Vagina (tissue), 2 donors: ENCODE measurements at regions not wholly inside any gene's neighbourhood (a gene's known extent, or its start where the extent isn't known, plus 50 kb on each side); places are given as distances from the start of the nearest gene placed in this dataset.

ENCODE experiments used
- DNase-seq, 2 donors: peaks; one replicate each; pipeline ENCODE4 v3.0.0-alpha.2; 2017; ENCODE audit errors: extremely low spot score in 2 of 2
- H3K27ac ChIP-seq: fragments of 200-600 bp; sonication (generic); one replicate; pipeline ENCODE4 v1.5.1; 2019
- H3K27me3 ChIP-seq: fragments of 200-600 bp; sonication (generic); one replicate; pipeline ENCODE4 v1.5.1; 2019
- H3K36me3 ChIP-seq, 2 donors: fragments of 200-600 bp; sonication (generic); one replicate each; pipeline ENCODE4 v1.5.1; 2017 to 2019
- H3K4me1 ChIP-seq: fragments of 200-600 bp; sonication (generic); one replicate; pipeline ENCODE4 v1.5.1; 2019
- H3K4me3 ChIP-seq, 2 donors: fragments of 200-600 bp; sonication (generic); 1 replicate in 1 of 2; 2 replicates in 1 of 2; pipeline ENCODE4 v1.5.1; 2016 to 2019
- H3K9me3 ChIP-seq: fragments of 200-600 bp; sonication (generic); one replicate; pipeline ENCODE4 v1.5.1; 2019
- CTCF ChIP-seq, 3 experiments: fragments of 450-650 bp in 2 of 3; fragments of 200-600 bp in 1 of 3; sonication (generic) in 1 of 3; IDR thresholded peaks; one replicate each; pipeline ENCODE4 v1.5.1; 2017 to 2019; ENCODE audit warnings: antibody characterized with exemption in 3 of 3, mild to moderate bottlenecking in 2 of 3, moderate library complexity in 2 of 3
- POLR2A ChIP-seq, 2 donors: fragments of 450-650 bp; IDR thresholded peaks; one replicate each; pipeline ENCODE4 v1.6.1; 2017; ENCODE audit warnings: antibody characterized with exemption in 2 of 2, mild to moderate bottlenecking in 2 of 2, moderate library complexity in 2 of 2
- POLR2AphosphoS5 ChIP-seq, 2 donors: sonication (generic); formaldehyde crosslinking; IDR thresholded peaks; one replicate each; pipeline ENCODE4 v1.9.0; 2017; ENCODE audit warnings: antibody characterized with exemption in 2 of 2, mild to moderate bottlenecking in 2 of 2, low read depth in 1 of 2; ENCODE audit not compliant: insufficient read depth in 1 of 2
- intact Hi-C: fragments of 100-400 bp; cut with DNase I; formaldehyde crosslinking; loops from one replicate; pipeline ENCODE4 v1.15.1; 2023

DNA sequence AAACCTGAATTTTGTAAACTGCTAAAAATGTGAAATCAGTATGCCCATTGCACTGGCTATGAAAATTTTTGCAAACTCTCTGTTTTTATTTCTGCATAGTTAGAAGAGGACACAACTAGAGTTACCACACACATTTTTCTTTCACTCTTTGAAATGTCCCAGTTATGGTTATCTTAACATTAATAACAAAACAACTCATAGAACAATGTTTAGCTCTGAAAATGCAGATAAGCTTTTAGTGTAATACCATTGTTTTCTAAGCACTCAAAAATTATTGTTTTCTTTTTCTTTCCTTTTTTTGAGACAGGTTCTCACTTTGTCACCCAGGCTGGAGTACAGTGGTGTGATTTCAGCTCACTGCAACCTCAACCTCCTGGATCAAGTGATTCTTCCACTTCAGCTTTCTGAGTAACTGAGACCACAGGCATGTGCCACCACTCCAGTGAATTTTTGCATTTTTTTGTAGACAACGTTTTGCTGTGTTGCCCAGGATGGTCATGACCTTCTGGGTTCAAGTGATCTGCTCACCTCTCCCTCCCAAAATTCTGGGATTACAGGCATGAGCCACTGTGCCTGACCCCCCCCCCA is 1204.5 kb upstream of the ZEB2 start:
- no peaks in the 10 kb centered on the region for H3K36me3 ChIP-seq
- intact Hi-C loops = no loop called here
- no peaks in the 10 kb centered on the region for H3K9me3 ChIP-seq
- TF ChIP-seq POLR2A (IDR thresholded peaks at IDR 0.05) (no peak), POLR2AphosphoS5 (IDR thresholded peaks at IDR 0.05; ENCODE audit: insufficient read depth in 1 of 2, low read depth in 1 of 2) (no peak), CTCF (IDR thresholded peaks at IDR 0.05) (no peak)
- DNase-seq = no peak
- H3K27ac ChIP-seq = no peak overlapping the region
- no peaks in the 10 kb centered on the region for H3K4me1 ChIP-seq
- H3K4me3 ChIP-seq = no peak overlapping the region
- H3K27me3 ChIP-seq = no peaks in the 10 kb centered on the region

- Histone ChIP-seq H3K36me3 (no peaks in the 10 kb centered on the region), H3K27ac (no peak overlapping the region), H3K4me1 (no peaks in the 10 kb centered on the region), H3K9me3 (no peaks in the 10 kb centered on the region), H3K4me3 (no peak overlapping the region), H3K27me3 (no peaks in the 10 kb centered on the region)
- intact Hi-C loops = no loop called here
- DNase-seq = no peak
- TF ChIP-seq CTCF (IDR thresholded peaks at IDR 0.05) (no peak), POLR2AphosphoS5 (IDR thresholded peaks at IDR 0.05; ENCODE audit: insufficient read depth in 1 of 2, low read depth in 1 of 2) (no peak), POLR2A (IDR thresholded peaks at IDR 0.05) (no peak)
Observed at GRCh38 chr2:145723872-145724271, 1204.0 kb upstream of the ZEB2 start.

DNA sequence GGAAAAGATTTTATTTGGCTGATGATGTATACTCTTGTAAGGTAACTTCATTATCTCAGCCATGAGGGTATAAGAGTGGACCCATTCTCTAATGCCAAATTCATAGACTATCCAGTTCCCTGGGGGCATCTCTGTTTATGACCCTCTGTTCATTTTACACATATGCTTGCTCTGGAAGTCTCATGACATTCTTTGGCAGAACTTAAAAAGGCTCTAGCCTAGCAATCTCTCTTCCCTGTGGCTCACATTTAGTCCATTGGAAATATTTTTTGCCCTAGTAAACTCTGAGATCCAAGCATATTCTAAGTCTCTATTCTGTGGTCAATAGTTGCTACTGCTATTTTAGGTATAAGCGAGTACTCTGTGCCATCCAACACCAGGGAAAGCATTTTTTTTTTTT is 1201.8 kb upstream of the ZEB2 start:
- no peaks in the 10 kb centered on the region for H3K9me3 ChIP-seq
- no peaks in the 10 kb centered on the region for H3K36me3 ChIP-seq
- H3K4me3 ChIP-seq = no peak overlapping the region
- H3K4me1 ChIP-seq = no peaks in the 10 kb centered on the region
- no peak overlapping the region for H3K27ac ChIP-seq
- no peak for DNase-seq
- intact Hi-C loops = no loop called here
- no peaks in the 10 kb centered on the region for H3K27me3 ChIP-seq
- TF ChIP-seq POLR2AphosphoS5 (IDR thresholded peaks at IDR 0.05; ENCODE audit: insufficient read depth in 1 of 2, low read depth in 1 of 2) = no peak

DNA sequence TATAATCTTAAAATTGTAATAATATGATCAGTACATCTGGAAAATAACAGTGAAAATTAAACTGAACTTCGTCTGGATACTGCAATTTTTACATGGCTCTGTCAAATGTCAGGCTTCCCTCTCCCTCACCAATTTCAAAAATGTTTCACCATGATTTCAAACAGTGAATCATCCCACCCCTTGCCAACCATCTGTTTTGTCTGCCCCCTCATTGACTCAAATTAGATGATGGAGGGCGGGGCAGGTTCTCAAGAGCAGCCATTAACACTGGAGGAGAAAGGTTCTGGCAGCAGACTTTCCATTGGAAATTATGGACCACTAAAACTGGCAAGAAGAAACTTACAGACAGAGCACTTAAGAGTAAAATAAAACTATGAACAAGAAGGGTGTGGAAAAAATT is 1195.7 kb upstream of the ZEB2 start:
- Histone ChIP-seq H3K4me1 (no peaks in the 10 kb centered on the region), H3K27ac (no peak overlapping the region), H3K36me3 (no peaks in the 10 kb centered on the region), H3K27me3 (no peaks in the 10 kb centered on the region), H3K9me3 (no peaks in the 10 kb centered on the region), H3K4me3 (no peak overlapping the region)
- no peak for DNase-seq
- TF ChIP-seq POLR2AphosphoS5 (IDR thresholded peaks at IDR 0.05; ENCODE audit: insufficient read depth in 1 of 2, low read depth in 1 of 2) = no peak
- no peak for TF ChIP-seq CTCF (IDR thresholded peaks at IDR 0.05)
- no peak for TF ChIP-seq POLR2A (IDR thresholded peaks at IDR 0.05)
- intact Hi-C loops = no loop called here

- intact Hi-C loops = no loop called here
- Histone ChIP-seq H3K9me3 (no peaks in the 10 kb centered on the region), H3K27ac (no peak overlapping the region), H3K4me1 (no peaks in the 10 kb centered on the region), H3K27me3 (no peaks in the 10 kb centered on the region), H3K36me3 (no peaks in the 10 kb centered on the region), H3K4me3 (no peak overlapping the region)
- TF ChIP-seq CTCF (IDR thresholded peaks at IDR 0.05) (no peak), POLR2AphosphoS5 (IDR thresholded peaks at IDR 0.05; ENCODE audit: insufficient read depth in 1 of 2, low read depth in 1 of 2) (no peak), POLR2A (IDR thresholded peaks at IDR 0.05) (no peak)
- no peak for DNase-seq
Observed at GRCh38 chr2:145710303-145710702, 1190.4 kb upstream of the ZEB2 start.
